ENCODE measurements at regions not wholly inside any gene's neighbourhood (a gene's known extent, or its start where the extent isn't known, plus 50 kb on each side); places are given as distances from the start of the nearest gene placed in this dataset.

GRCh38 chr21:28268685-28269084 is 724.0 kb downstream of the LTN1 start:
- TF ChIP-seq POLR2A (IDR thresholded peaks at IDR 0.05) (no peak), EP300 (IDR thresholded peaks at IDR 0.05) (no peak), CTCF (IDR thresholded peaks at IDR 0.05) (no peak), POLR2AphosphoS5 (IDR thresholded peaks at IDR 0.05) (no peak)
